OCI-LY3 (cell line): ENCODE measurements at regions not wholly inside any gene's neighbourhood (a gene's known extent, or its start where the extent isn't known, plus 50 kb on each side); places are given as distances from the start of the nearest gene placed in this dataset.
"Not testable (repeated sequence)": the region's sequence is repeated elsewhere in the genome, so short reads cannot be mapped to it uniquely, and the experiment has no call there.

ENCODE experiments used
- H2AFZ ChIP-seq: fragments of 200-600, 300-600 bp; shearing (Covaris generic); 2 replicates; pipeline ENCODE4 v1.6.0; 2014; ENCODE audit warnings: antibody characterized with exemption, low read depth, low read length
- H3K27ac ChIP-seq: fragments of 200-600, 300-600 bp; sonication (generic); 2 replicates; pipeline ENCODE4 v1.5.1; 2014; ENCODE audit warnings: mild to moderate bottlenecking, low read length, moderate library complexity, mixed read lengths
- H3K27me3 ChIP-seq: fragments of 200-600, 300-600 bp; sonication (generic); 2 replicates; pipeline ENCODE4 v1.6.1; 2014; ENCODE audit warnings: low read depth, low read length, mixed read lengths
- H3K36me3 ChIP-seq: fragments of 200-600, 300-600 bp; sonication (generic); replicated peaks from 2 replicates; pipeline ENCODE3; 2014; ENCODE audit warnings: low read depth, low read length, mixed read lengths
- H3K4me1 ChIP-seq: fragments of 300-600, 200-600 bp; sonication (generic); 2 replicates; pipeline ENCODE4 v1.6.1; 2014; ENCODE audit warnings: low read length, mixed read lengths
- H3K4me2 ChIP-seq: fragments of 200-600, 300-600 bp; sonication (generic); 2 replicates; pipeline ENCODE4 v1.6.1; 2014; ENCODE audit warnings: low read length, mixed read lengths
- H3K4me3 ChIP-seq: fragments of 300-600, 200-600 bp; sonication (generic); 2 replicates; pipeline ENCODE4 v1.5.1; 2014; ENCODE audit warnings: antibody characterized with exemption, mild to moderate bottlenecking, low read length, moderate library complexity
- H3K79me2 ChIP-seq: fragments of 300-600, 200-600 bp; shearing (Covaris generic); 2 replicates; pipeline ENCODE4 v1.6.1; 2014; ENCODE audit warnings: mild to moderate bottlenecking, low read length, mixed read lengths
- H3K9ac ChIP-seq: fragments of 300-600, 200-600 bp; shearing (Covaris generic); 2 replicates; pipeline ENCODE4 v1.6.0; 2014; ENCODE audit warnings: mild to moderate bottlenecking, low read length, moderate library complexity
- H3K9me3 ChIP-seq: fragments of 200-600, 300-600 bp; shearing (Covaris generic); 2 replicates; pipeline ENCODE4 v1.6.1; 2014; ENCODE audit warnings: low read length, mixed read lengths; ENCODE audit not compliant: insufficient read depth
- H4K20me1 ChIP-seq: fragments of 200-600, 300-600 bp; sonication (generic); 2 replicates; pipeline ENCODE4 v1.6.1; 2016; ENCODE audit warnings: low read length, mixed read lengths; ENCODE audit not compliant: insufficient read depth
- CTCF ChIP-seq: fragments of 200-600, 300-600 bp; sonication (generic); IDR thresholded peaks from 2 replicates; pipeline ENCODE4 v1.5.1; 2014; ENCODE audit warnings: antibody characterized with exemption, low read length, low read depth
- EZH2phosphoT487 ChIP-seq: fragments of 200-600 bp; shearing (Covaris generic); IDR thresholded peaks from 2 replicates; pipeline ENCODE4 v1.6.1; 2018; ENCODE audit warnings: antibody characterized with exemption, mixed run types, low read depth

- peaks cover 18% of the 10 kb centered on the region for H3K79me2 ChIP-seq
- H4K20me1 ChIP-seq, H3K9me3 ChIP-seq, H3K9ac ChIP-seq, H2AFZ ChIP-seq, H3K27ac ChIP-seq, H3K36me3 ChIP-seq, H3K4me1 ChIP-seq, H3K4me3 ChIP-seq, H3K4me2 ChIP-seq, H3K27me3 ChIP-seq: not testable (repeated sequence)
These were observed 137.7 kb upstream of the KCTD7 start for GRCh38 chr7:66490979-66491378.

GRCh38 chr7:66492405-66492804 lies 136.3 kb upstream of the KCTD7 start:
- not testable (repeated sequence) for H2AFZ ChIP-seq, H4K20me1 ChIP-seq, H3K4me1 ChIP-seq, H3K27ac ChIP-seq, H3K9me3 ChIP-seq, H3K27me3 ChIP-seq, H3K36me3 ChIP-seq
- peak overlapping the region; percentile 80 for H3K4me2 ChIP-seq
- H3K4me3 ChIP-seq, result peak overlapping the region; percentile 88
- peak overlapping the region; percentile 90 for H3K9ac ChIP-seq
- H3K79me2 ChIP-seq, result peaks cover 18% of the 10 kb centered on the region

- TF ChIP-seq EZH2phosphoT487 (no peak), CTCF (no peak)
- H3K9me3 ChIP-seq, result no peaks in the 10 kb centered on the region
- no peaks in the 10 kb centered on the region for H3K27me3 ChIP-seq
- H3K79me2 ChIP-seq, result peaks cover 18% of the 10 kb centered on the region
- no peaks in the 10 kb centered on the region for H4K20me1 ChIP-seq
- peaks cover 5% of the 10 kb centered on the region; the same call in 1 of the 2 replicates for H3K4me1 ChIP-seq
- H3K9ac ChIP-seq, result peak overlapping the region; percentile 90
- H2AFZ ChIP-seq, result peak overlapping the region; percentile 87
- peak overlapping the region; percentile 88 for H3K4me3 ChIP-seq
- peak overlapping the region; percentile 60 for H3K27ac ChIP-seq
- no peaks in the 10 kb centered on the region for H3K36me3 ChIP-seq
- peak overlapping the region; percentile 80 for H3K4me2 ChIP-seq
These were observed 135.2 kb upstream of the KCTD7 start for GRCh38 chr7:66493235-66494205.

GRCh38 chr7:66497346-66497745 lies 131.3 kb upstream of the KCTD7 start:
- Histone ChIP-seq H3K4me1 (peaks cover 5% of the 10 kb centered on the region; the same call in 1 of the 2 replicates), H3K4me2 (no peak overlapping the region)

More at GRCh38 chr7:66497346-66497745, 131.3 kb upstream of the KCTD7 start:
- Histone ChIP-seq H3K4me3 (no peak overlapping the region), H3K36me3 (no peaks in the 10 kb centered on the region), H3K9ac (no peak overlapping the region), H3K27me3 (no peaks in the 10 kb centered on the region), H3K27ac (no peak overlapping the region), H2AFZ (no peak overlapping the region), H3K79me2 (peaks cover 16% of the 10 kb centered on the region), H4K20me1 (no peaks in the 10 kb centered on the region), H3K9me3 (no peaks in the 10 kb centered on the region)
- TF ChIP-seq EZH2phosphoT487 (no peak), CTCF (no peak)
